DND-41 (cell line): ENCODE measurements at regions not wholly inside any gene's neighbourhood (a gene's known extent, or its start where the extent isn't known, plus 50 kb on each side); places are given as distances from the start of the nearest gene placed in this dataset.

Experiments
- ATAC-seq: fragments of 200-7000 bp; cut with Tn5 transposase; 3 replicates; pipeline ENCODE4 v1.9.1; 2021; ENCODE audit warnings: low read depth; ENCODE audit not compliant: insufficient read depth
- DNase-seq: peaks from one replicate; pipeline ENCODE4 v3.0.0-alpha.2; 2020
- H2AFZ ChIP-seq: 2 replicates; pipeline ENCODE4 v1.6.0; 2012; ENCODE audit warnings: low read depth, low read length
- H3K27ac ChIP-seq: 2 replicates; pipeline ENCODE4 v1.5.1; 2012; ENCODE audit warnings: low read length, inconsistent platforms
- H3K27me3 ChIP-seq: fragments of 200-600 bp; sonication (generic); 2 replicates; pipeline ENCODE4 v1.6.0; 2012; ENCODE audit warnings: low read length, mild to moderate bottlenecking, inconsistent platforms; ENCODE audit not compliant: insufficient read depth, poor library complexity
- H3K36me3 ChIP-seq: 2 replicates; pipeline ENCODE4 v1.5.1; 2012; ENCODE audit warnings: low read length, inconsistent platforms; ENCODE audit not compliant: insufficient read depth
- H3K4me1 ChIP-seq: 2 replicates; pipeline ENCODE4 v1.5.1; 2012; ENCODE audit warnings: mild to moderate bottlenecking, low read length; ENCODE audit not compliant: insufficient read depth
- H3K4me2 ChIP-seq: 2 replicates; pipeline ENCODE4 v1.6.0; 2012; ENCODE audit warnings: mild to moderate bottlenecking, moderate library complexity, low read length, inconsistent platforms; ENCODE audit not compliant: insufficient read depth
- H3K4me3 ChIP-seq, 2 experiments: fragments of 200-600 bp in 1 of 2; shearing (Covaris generic) in 1 of 2; 2 replicates each; pipeline ENCODE4 v1.5.1; 2012 to 2016; ENCODE audit warnings: inconsistent platforms in 2 of 2, low read length in 2 of 2, mild to moderate bottlenecking in 2 of 2, low read depth in 1 of 2, moderate library complexity in 1 of 2
- H3K79me2 ChIP-seq: 2 replicates; pipeline ENCODE4 v1.6.0; 2012; ENCODE audit warnings: low read length, inconsistent platforms; ENCODE audit not compliant: insufficient read depth
- H3K9ac ChIP-seq: 2 replicates; pipeline ENCODE4 v1.6.0; 2012; ENCODE audit warnings: low read depth, mild to moderate bottlenecking, inconsistent platforms, low read length, moderate library complexity
- H3K9me3 ChIP-seq: 2 replicates; pipeline ENCODE4 v1.5.1; 2012; ENCODE audit warnings: low read length, moderate library complexity, mild to moderate bottlenecking, inconsistent platforms; ENCODE audit not compliant: insufficient read depth, severe bottlenecking
- H4K20me1 ChIP-seq: 2 replicates; pipeline ENCODE4 v1.6.0; 2012; ENCODE audit warnings: low read length; ENCODE audit not compliant: insufficient read depth
- EZH2 ChIP-seq: IDR thresholded peaks from 3 replicates; pipeline ENCODE4 v1.6.1; 2012; ENCODE audit warnings: borderline replicate concordance, low read depth, mild to moderate bottlenecking, moderate library complexity, low read length, inconsistent platforms; ENCODE audit not compliant: severe bottlenecking
- TF ChIP-seq, protein P1 (sequence below): IDR thresholded peaks from 2 replicates; pipeline ENCODE4 v1.5.1; 2012; ENCODE audit warnings: borderline replicate concordance, low read length, moderate library complexity, mild to moderate bottlenecking; ENCODE audit not compliant: poor library complexity, severe bottlenecking; ENCODE audit errors: extremely low read depth

DNA sequence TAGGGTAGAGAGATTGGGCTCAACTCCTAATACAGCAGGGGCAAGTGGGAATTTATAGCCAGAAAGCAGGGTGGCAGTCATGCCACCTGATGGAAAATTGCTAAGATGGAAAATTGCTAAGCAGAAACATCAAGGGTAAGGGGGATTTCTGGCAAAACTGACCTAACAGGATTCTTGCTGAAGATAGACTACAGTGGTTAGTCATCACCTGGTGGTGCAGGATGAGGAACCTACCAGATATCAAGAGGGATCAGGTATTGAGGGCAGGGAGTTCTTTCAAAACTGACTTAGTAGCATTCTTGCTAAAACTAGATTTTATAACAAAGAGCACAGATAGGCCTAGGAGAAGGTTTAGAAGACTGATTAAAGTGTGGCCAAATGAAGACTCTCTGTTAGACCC is 292.9 kb downstream of the PLPP3 start:
- Histone ChIP-seq H3K9ac (no peak overlapping the region), H3K79me2 (no peaks in the 10 kb centered on the region), H4K20me1 (no peaks in the 10 kb centered on the region), H3K36me3 (no peaks in the 10 kb centered on the region), H3K4me3 (no peak overlapping the region), H2AFZ (no peak overlapping the region), H3K27ac (no peak overlapping the region), H3K27me3 (no peaks in the 10 kb centered on the region), H3K4me2 (no peak overlapping the region), H3K4me1 (peaks cover 13% of the 10 kb centered on the region), H3K9me3 (peaks cover 4% of the 10 kb centered on the region)
- DNase-seq = no peak
- ATAC-seq = no peak
- no peak for TF ChIP-seq EZH2
- TF ChIP-seq, protein P1, sequence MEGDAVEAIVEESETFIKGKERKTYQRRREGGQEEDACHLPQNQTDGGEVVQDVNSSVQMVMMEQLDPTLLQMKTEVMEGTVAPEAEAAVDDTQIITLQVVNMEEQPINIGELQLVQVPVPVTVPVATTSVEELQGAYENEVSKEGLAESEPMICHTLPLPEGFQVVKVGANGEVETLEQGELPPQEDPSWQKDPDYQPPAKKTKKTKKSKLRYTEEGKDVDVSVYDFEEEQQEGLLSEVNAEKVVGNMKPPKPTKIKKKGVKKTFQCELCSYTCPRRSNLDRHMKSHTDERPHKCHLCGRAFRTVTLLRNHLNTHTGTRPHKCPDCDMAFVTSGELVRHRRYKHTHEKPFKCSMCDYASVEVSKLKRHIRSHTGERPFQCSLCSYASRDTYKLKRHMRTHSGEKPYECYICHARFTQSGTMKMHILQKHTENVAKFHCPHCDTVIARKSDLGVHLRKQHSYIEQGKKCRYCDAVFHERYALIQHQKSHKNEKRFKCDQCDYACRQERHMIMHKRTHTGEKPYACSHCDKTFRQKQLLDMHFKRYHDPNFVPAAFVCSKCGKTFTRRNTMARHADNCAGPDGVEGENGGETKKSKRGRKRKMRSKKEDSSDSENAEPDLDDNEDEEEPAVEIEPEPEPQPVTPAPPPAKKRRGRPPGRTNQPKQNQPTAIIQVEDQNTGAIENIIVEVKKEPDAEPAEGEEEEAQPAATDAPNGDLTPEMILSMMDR = no peak

DNA sequence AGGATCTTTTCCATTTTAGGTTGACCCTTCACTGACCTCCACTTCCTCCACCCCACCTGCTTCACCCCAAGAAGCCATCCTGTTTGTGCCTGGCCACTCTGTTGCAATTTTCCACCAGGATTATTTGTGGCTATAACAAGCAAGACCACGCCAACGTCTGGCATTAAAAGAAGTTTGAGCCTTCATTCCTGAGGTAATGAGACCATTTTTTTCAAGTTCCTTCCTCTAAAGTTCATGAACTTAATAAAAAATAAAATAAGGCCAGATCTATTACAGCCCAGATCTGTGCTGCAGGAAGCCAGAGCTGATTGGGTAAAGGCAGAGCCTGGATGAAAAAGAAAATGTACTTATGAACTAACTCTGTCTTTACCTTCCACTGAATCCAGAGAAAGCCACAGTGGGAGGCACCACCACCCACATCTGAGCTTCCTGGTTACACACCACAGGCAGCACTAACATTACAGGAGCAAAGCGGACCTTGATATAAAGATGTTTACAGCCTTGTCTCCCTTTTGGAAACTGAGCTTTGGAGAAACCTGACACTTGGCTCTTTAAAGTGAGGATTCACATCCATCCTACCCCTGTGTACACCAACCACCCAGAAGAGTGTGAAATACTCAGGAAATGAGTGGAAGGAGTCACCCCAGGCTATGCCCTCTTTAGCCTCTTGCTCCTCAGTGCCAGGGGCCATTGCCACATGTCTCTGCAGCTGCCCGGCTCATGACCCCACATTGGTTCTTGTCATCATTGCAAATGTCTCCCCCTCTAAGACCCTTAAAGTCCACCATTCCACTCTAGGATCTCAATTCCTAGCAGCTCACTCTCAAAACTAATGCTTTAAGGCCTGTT is 293.6 kb downstream of the PLPP3 start:
- peak; percentile 94 for ATAC-seq
- peaks cover 4% of the 10 kb centered on the region for H3K9me3 ChIP-seq
- no peaks in the 10 kb centered on the region for H4K20me1 ChIP-seq
- DNase-seq = peak; percentile 53
- no peak overlapping the region; the same call in 1 of the 2 replicates for H2AFZ ChIP-seq
- no peaks in the 10 kb centered on the region for H3K79me2 ChIP-seq
- no peak overlapping the region for H3K9ac ChIP-seq
- no peaks in the 10 kb centered on the region for H3K36me3 ChIP-seq
- peaks cover 13% of the 10 kb centered on the region for H3K4me1 ChIP-seq
- H3K27ac ChIP-seq = no peak overlapping the region
- H3K4me2 ChIP-seq = no peak overlapping the region
- no peaks in the 10 kb centered on the region for H3K27me3 ChIP-seq
- TF ChIP-seq EZH2 = no peak
- TF ChIP-seq, protein P1 = no peak
- no peak overlapping the region for H3K4me3 ChIP-seq

DNA sequence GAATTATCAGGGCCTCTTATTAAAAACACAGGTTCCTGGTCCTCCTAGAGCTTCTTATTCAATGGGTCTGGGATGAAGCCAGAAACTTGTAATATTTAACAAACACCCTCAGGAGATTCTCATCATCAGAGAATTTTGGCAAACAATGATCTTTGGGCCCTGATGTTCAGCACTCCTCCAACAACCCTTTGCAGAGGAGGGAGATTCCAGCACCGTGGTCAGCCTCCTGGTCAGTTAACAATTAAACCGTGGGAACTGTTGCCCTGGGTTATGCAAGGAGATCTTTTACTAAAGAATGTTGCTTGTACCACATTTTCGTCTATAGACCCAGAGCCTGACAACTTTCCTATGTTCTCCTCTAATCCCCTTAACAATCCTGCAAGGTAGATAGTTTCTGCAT is 294.4 kb downstream of the PLPP3 start:
- Histone ChIP-seq H3K4me3 (no peak overlapping the region), H4K20me1 (no peaks in the 10 kb centered on the region), H3K27me3 (no peaks in the 10 kb centered on the region), H3K4me2 (no peak overlapping the region), H3K79me2 (no peaks in the 10 kb centered on the region), H3K27ac (no peak overlapping the region), H2AFZ (no peak overlapping the region), H3K9me3 (peaks cover 4% of the 10 kb centered on the region), H3K4me1 (peaks cover 13% of the 10 kb centered on the region), H3K36me3 (no peaks in the 10 kb centered on the region), H3K9ac (no peak overlapping the region)
- TF ChIP-seq EZH2 = no peak
- TF ChIP-seq, protein P1 = no peak
- no peak for ATAC-seq
- no peak for DNase-seq

DNA sequence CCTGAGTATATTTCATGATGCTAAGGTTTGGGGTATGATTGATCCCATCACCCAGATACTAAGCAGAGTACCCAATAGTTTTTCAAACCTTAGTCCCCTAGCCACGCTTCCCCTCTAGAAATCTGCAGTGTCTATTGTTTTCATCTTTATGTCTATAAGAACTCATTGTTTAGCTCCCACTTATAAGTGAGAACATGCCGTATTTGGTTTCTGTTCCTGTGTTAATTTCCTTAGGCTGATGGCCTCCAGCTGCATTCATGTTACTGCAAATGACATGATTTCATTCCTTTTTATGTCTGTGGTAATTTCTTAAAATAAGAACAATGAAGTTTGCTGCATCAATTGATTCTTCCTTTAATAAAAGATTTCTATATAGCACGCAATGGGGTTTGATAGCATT is 301.3 kb downstream of the PLPP3 start:
- no peak for DNase-seq

More for the DNA sequence above, 301.3 kb downstream of the PLPP3 start:
- Histone ChIP-seq H4K20me1 (no peaks in the 10 kb centered on the region), H3K9ac (no peak overlapping the region), H3K79me2 (no peaks in the 10 kb centered on the region), H3K4me1 (no peaks in the 10 kb centered on the region), H3K27ac (no peak overlapping the region), H3K27me3 (no peaks in the 10 kb centered on the region), H3K9me3 (peaks cover 4% of the 10 kb centered on the region), H3K4me3 (no peak overlapping the region), H2AFZ (no peak overlapping the region), H3K4me2 (no peak overlapping the region), H3K36me3 (no peaks in the 10 kb centered on the region)
- no peak for ATAC-seq
- no peak for TF ChIP-seq EZH2
- TF ChIP-seq, protein P1 = no peak
